WTC11 (cell line): ENCODE measurements at regions not wholly inside any gene's neighbourhood (a gene's known extent, or its start where the extent isn't known, plus 50 kb on each side); places are given as distances from the start of the nearest gene placed in this dataset.

Experiments used
- ATAC-seq: fragments of 200-7000 bp; cut with Tn5 transposase; 2 replicates; pipeline ENCODE4 v1.10.0; 2021; ENCODE audit warnings: mild to moderate bottlenecking, moderate library complexity
- CTCF ChIA-PET: fragments of 300-600 bp; sonication (Branson Sonifier 250); formaldehyde crosslinking; loops from one replicate; lab custom pipeline; 2021; ENCODE audit warnings: antibody characterized with exemption; lab: Charles Lee
- POLR2A ChIA-PET: fragments of 350-600 bp; sonication (Branson Sonifier 250); formaldehyde crosslinking; loops from one replicate; lab custom pipeline; 2021; ENCODE audit warnings: antibody characterized with exemption; lab: Charles Lee
- DNase-seq: peaks from one replicate; pipeline ENCODE4 v3.0.0; 2021; ENCODE audit warnings: low spot score
- H3K27ac Mint-ChIP-seq: 2 replicates; pipeline ENCODE4 v1.8.0; 2021; ENCODE audit warnings: mixed read lengths
- H3K27me3 Mint-ChIP-seq: 2 replicates; pipeline ENCODE4 v1.8.0; 2021; ENCODE audit warnings: low read depth, mild to moderate bottlenecking, moderate library complexity, mixed read lengths
- H3K36me3 Mint-ChIP-seq: 2 replicates; pipeline ENCODE4 v1.8.0; 2021; ENCODE audit warnings: mixed read lengths
- H3K4me1 Mint-ChIP-seq: 2 replicates; pipeline ENCODE4 v1.8.0; 2022; ENCODE audit warnings: mixed read lengths
- H3K4me3 Mint-ChIP-seq: 2 replicates; pipeline ENCODE4 v1.8.0; 2021; ENCODE audit warnings: mild to moderate bottlenecking, moderate library complexity, mixed read lengths
- H3K9me3 Mint-ChIP-seq: 2 replicates; pipeline ENCODE4 v1.8.0; 2021; ENCODE audit warnings: mixed read lengths
- FOXJ3 ChIP-seq: sonication (generic); formaldehyde crosslinking; IDR thresholded peaks from 2 replicates; pipeline ENCODE4 v1.9.0; 2021; ENCODE audit warnings: missing genetic modification reagents, mild to moderate bottlenecking, borderline replicate concordance
- GABPB1 ChIP-seq: sonication (generic); formaldehyde crosslinking; IDR thresholded peaks from 2 replicates; pipeline ENCODE4 v1.8.1; 2023; ENCODE audit warnings: mild to moderate bottlenecking, missing genetic modification reagents
- GTF2I ChIP-seq: fragments of 250-450 bp; sonication (Bioruptor Pico); conservative IDR thresholded peaks from 2 replicates; pipeline ENCODE4 v1.4.0; 2021; ENCODE audit warnings: mild to moderate bottlenecking
- IRF2 ChIP-seq: sonication (generic); formaldehyde crosslinking; IDR thresholded peaks from 2 replicates; pipeline ENCODE4 v1.8.0; 2022; ENCODE audit warnings: low read depth, missing genetic modification reagents, borderline replicate concordance
- JAZF1 ChIP-seq: fragments of 250-450 bp; sonication (Bioruptor Pico); IDR thresholded peaks from 2 replicates; pipeline ENCODE4 v1.9.0; 2021; ENCODE audit warnings: moderate library complexity, mild to moderate bottlenecking, inconsistent platforms
- NFATC4 ChIP-seq: fragments of 250-450 bp; sonication (Bioruptor Pico); IDR thresholded peaks from 2 replicates; pipeline ENCODE4 v1.9.0; 2021; ENCODE audit warnings: mild to moderate bottlenecking
- NFYB ChIP-seq: sonication (generic); formaldehyde crosslinking; conservative IDR thresholded peaks from 2 replicates; pipeline ENCODE4 v1.8.0; 2022; ENCODE audit warnings: low read depth, missing genetic modification reagents
- NR2C2 ChIP-seq: sonication (generic); formaldehyde crosslinking; IDR thresholded peaks from 2 replicates; pipeline ENCODE4 v1.8.0; 2022; ENCODE audit warnings: mild to moderate bottlenecking, missing genetic modification reagents
- SP1 ChIP-seq: sonication (generic); formaldehyde crosslinking; conservative IDR thresholded peaks from 2 replicates; pipeline ENCODE4 v1.8.1; 2022; ENCODE audit warnings: missing genetic modification reagents
- TEAD4 ChIP-seq: sonication (generic); formaldehyde crosslinking; IDR thresholded peaks from 2 replicates; pipeline ENCODE4 v1.8.0; 2022; ENCODE audit warnings: mild to moderate bottlenecking, missing genetic modification reagents
- TF ChIP-seq, protein P1 (sequence below): sonication (generic); formaldehyde crosslinking; IDR thresholded peaks from 2 replicates; pipeline ENCODE4 v1.8.0; 2022; ENCODE audit warnings: mild to moderate bottlenecking, missing genetic modification reagents
- TF ChIP-seq, protein P2 (sequence below): fragments of 250-450 bp; sonication (Bioruptor Pico); IDR thresholded peaks from 2 replicates; pipeline ENCODE4 v2.1.2; 2022; ENCODE audit warnings: mild to moderate bottlenecking, moderate library complexity
- TF ChIP-seq, protein P3 (sequence below): sonication (generic); formaldehyde crosslinking; IDR thresholded peaks from 2 replicates; pipeline ENCODE4 v1.8.0; 2023; ENCODE audit warnings: missing genetic modification reagents
- TF ChIP-seq, protein P4 (sequence below): sonication (generic); formaldehyde crosslinking; IDR thresholded peaks from 2 replicates; pipeline ENCODE4 v1.8.0; 2022; ENCODE audit warnings: mild to moderate bottlenecking, missing genetic modification reagents
- TF ChIP-seq, protein P5 (sequence below): fragments of 250-450 bp; sonication (Bioruptor Pico); IDR thresholded peaks from 2 replicates; pipeline ENCODE4 v1.9.0; 2021; ENCODE audit warnings: mild to moderate bottlenecking, borderline replicate concordance
- TF ChIP-seq, protein P6 (sequence below): sonication (generic); formaldehyde crosslinking; IDR thresholded peaks from 2 replicates; pipeline ENCODE4 v1.8.1; 2023; ENCODE audit warnings: mild to moderate bottlenecking, missing genetic modification reagents
- TF ChIP-seq, protein P7 (sequence below): sonication (generic); formaldehyde crosslinking; IDR thresholded peaks from 2 replicates; pipeline ENCODE4 v1.8.1; 2023; ENCODE audit warnings: mild to moderate bottlenecking, moderate library complexity, missing genetic modification reagents

DNA sequence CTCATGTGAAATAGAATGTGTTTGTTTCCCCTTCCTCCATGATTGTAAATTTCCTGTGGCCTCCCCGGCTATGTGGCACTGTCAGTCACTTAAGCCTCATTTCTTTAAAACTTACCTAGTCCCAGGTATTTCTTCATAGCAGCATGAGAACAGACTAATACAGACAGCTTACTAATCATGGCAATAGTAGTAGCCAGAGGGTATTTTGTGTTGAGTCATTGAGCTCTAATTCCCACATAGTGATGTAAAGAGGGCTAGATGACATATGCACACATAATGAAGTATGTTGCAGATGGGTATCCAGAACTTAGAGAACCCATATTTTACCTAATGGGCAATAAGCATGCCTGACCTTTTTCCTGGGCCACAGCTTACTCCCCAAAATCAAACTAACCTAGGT, 1197.2 kb downstream of the PCDH7 start:
- Mint-ChIP-seq H3K4me3 (no peak overlapping the region), H3K27me3 (no peaks in the 10 kb centered on the region), H3K4me1 (no peaks in the 10 kb centered on the region), H3K36me3 (peaks cover 29% of the 10 kb centered on the region), H3K9me3 (peaks cover 43% of the 10 kb centered on the region), H3K27ac (no peak overlapping the region)
- ChIA-PET POLR2A (no interaction called here), CTCF (no interaction called here)
- DNase-seq (no peak), ATAC-seq (no peak)
- no peak for TF ChIP-seq GABPB1 (CRISPR knock-in tag)
- TF ChIP-seq, protein P1, sequence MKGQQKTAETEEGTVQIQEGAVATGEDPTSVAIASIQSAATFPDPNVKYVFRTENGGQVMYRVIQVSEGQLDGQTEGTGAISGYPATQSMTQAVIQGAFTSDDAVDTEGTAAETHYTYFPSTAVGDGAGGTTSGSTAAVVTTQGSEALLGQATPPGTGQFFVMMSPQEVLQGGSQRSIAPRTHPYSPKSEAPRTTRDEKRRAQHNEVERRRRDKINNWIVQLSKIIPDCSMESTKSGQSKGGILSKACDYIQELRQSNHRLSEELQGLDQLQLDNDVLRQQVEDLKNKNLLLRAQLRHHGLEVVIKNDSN (CRISPR knock-in tag), result no peak
- TF ChIP-seq, protein P2, sequence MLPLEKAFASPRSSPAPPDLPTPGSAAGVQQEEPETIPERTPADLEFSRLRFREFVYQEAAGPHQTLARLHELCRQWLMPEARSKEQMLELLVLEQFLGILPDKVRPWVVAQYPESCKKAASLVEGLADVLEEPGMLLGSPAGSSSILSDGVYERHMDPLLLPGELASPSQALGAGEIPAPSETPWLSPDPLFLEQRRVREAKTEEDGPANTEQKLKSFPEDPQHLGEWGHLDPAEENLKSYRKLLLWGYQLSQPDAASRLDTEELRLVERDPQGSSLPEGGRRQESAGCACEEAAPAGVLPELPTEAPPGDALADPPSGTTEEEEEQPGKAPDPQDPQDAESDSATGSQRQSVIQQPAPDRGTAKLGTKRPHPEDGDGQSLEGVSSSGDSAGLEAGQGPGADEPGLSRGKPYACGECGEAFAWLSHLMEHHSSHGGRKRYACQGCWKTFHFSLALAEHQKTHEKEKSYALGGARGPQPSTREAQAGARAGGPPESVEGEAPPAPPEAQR (CRISPR knock-in tag), result no peak
- TF ChIP-seq NFYB (CRISPR knock-in tag), result no peak
- TF ChIP-seq NR2C2 (CRISPR knock-in tag), result no peak
- TF ChIP-seq IRF2 (CRISPR knock-in tag), result no peak
- TF ChIP-seq, protein P3, sequence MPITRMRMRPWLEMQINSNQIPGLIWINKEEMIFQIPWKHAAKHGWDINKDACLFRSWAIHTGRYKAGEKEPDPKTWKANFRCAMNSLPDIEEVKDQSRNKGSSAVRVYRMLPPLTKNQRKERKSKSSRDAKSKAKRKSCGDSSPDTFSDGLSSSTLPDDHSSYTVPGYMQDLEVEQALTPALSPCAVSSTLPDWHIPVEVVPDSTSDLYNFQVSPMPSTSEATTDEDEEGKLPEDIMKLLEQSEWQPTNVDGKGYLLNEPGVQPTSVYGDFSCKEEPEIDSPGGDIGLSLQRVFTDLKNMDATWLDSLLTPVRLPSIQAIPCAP, result no peak
- TF ChIP-seq, protein P4, sequence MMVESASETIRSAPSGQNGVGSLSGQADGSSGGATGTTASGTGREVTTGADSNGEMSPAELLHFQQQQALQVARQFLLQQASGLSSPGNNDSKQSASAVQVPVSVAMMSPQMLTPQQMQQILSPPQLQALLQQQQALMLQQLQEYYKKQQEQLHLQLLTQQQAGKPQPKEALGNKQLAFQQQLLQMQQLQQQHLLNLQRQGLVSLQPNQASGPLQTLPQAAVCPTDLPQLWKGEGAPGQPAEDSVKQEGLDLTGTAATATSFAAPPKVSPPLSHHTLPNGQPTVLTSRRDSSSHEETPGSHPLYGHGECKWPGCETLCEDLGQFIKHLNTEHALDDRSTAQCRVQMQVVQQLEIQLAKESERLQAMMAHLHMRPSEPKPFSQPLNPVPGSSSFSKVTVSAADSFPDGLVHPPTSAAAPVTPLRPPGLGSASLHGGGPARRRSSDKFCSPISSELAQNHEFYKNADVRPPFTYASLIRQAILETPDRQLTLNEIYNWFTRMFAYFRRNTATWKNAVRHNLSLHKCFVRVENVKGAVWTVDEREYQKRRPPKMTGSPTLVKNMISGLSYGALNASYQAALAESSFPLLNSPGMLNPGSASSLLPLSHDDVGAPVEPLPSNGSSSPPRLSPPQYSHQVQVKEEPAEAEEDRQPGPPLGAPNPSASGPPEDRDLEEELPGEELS (CRISPR knock-in tag), result no peak
- TF ChIP-seq GTF2I (CRISPR knock-in tag), result no peak
- TF ChIP-seq TEAD4 (CRISPR knock-in tag), result no peak
- no peak for TF ChIP-seq JAZF1
- TF ChIP-seq NFATC4 (CRISPR knock-in tag), result no peak
- TF ChIP-seq, protein P5, sequence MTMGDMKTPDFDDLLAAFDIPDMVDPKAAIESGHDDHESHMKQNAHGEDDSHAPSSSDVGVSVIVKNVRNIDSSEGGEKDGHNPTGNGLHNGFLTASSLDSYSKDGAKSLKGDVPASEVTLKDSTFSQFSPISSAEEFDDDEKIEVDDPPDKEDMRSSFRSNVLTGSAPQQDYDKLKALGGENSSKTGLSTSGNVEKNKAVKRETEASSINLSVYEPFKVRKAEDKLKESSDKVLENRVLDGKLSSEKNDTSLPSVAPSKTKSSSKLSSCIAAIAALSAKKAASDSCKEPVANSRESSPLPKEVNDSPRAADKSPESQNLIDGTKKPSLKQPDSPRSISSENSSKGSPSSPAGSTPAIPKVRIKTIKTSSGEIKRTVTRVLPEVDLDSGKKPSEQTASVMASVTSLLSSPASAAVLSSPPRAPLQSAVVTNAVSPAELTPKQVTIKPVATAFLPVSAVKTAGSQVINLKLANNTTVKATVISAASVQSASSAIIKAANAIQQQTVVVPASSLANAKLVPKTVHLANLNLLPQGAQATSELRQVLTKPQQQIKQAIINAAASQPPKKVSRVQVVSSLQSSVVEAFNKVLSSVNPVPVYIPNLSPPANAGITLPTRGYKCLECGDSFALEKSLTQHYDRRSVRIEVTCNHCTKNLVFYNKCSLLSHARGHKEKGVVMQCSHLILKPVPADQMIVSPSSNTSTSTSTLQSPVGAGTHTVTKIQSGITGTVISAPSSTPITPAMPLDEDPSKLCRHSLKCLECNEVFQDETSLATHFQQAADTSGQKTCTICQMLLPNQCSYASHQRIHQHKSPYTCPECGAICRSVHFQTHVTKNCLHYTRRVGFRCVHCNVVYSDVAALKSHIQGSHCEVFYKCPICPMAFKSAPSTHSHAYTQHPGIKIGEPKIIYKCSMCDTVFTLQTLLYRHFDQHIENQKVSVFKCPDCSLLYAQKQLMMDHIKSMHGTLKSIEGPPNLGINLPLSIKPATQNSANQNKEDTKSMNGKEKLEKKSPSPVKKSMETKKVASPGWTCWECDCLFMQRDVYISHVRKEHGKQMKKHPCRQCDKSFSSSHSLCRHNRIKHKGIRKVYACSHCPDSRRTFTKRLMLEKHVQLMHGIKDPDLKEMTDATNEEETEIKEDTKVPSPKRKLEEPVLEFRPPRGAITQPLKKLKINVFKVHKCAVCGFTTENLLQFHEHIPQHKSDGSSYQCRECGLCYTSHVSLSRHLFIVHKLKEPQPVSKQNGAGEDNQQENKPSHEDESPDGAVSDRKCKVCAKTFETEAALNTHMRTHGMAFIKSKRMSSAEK (CRISPR knock-in tag), result no peak
- TF ChIP-seq, protein P6, sequence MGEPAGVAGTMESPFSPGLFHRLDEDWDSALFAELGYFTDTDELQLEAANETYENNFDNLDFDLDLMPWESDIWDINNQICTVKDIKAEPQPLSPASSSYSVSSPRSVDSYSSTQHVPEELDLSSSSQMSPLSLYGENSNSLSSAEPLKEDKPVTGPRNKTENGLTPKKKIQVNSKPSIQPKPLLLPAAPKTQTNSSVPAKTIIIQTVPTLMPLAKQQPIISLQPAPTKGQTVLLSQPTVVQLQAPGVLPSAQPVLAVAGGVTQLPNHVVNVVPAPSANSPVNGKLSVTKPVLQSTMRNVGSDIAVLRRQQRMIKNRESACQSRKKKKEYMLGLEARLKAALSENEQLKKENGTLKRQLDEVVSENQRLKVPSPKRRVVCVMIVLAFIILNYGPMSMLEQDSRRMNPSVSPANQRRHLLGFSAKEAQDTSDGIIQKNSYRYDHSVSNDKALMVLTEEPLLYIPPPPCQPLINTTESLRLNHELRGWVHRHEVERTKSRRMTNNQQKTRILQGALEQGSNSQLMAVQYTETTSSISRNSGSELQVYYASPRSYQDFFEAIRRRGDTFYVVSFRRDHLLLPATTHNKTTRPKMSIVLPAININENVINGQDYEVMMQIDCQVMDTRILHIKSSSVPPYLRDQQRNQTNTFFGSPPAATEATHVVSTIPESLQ (CRISPR knock-in tag), result no peak
- TF ChIP-seq FOXJ3, result no peak
- TF ChIP-seq, protein P7, sequence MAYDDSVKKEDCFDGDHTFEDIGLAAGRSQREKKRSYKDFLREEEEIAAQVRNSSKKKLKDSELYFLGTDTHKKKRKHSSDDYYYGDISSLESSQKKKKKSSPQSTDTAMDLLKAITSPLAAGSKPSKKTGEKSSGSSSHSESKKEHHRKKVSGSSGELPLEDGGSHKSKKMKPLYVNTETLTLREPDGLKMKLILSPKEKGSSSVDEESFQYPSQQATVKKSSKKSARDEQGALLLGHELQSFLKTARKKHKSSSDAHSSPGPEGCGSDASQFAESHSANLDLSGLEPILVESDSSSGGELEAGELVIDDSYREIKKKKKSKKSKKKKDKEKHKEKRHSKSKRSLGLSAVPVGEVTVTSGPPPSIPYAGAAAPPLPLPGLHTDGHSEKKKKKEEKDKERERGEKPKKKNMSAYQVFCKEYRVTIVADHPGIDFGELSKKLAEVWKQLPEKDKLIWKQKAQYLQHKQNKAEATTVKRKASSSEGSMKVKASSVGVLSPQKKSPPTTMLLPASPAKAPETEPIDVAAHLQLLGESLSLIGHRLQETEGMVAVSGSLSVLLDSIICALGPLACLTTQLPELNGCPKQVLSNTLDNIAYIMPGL (CRISPR knock-in tag), result no peak
- no peak for TF ChIP-seq SP1 (CRISPR knock-in tag)
